Cardiac muscle cell (in vitro differentiated cells and primary cell): ENCODE measurements at regions not wholly inside any gene's neighbourhood (a gene's known extent, or its start where the extent isn't known, plus 50 kb on each side); places are given as distances from the start of the nearest gene placed in this dataset.

Experiments
- DNase-seq, 2 donors: peaks; one replicate each; pipeline versions ENCODE4 v3.0.0 to v3.0.0-alpha.2; 2010 to 2017; ENCODE audit warnings: low read depth in 1 of 2, low spot score in 1 of 2
- H3K27ac ChIP-seq: fragments of 200-600 bp; sonication (generic); 2 replicates; pipeline ENCODE4 v1.5.1; 2016
- H3K27me3 ChIP-seq: fragments of 200-600 bp; sonication (generic); 2 replicates; pipeline ENCODE4 v1.6.0; 2016; ENCODE audit warnings: control low read depth
- H3K36me3 ChIP-seq: fragments of 200-600 bp; sonication (generic); 2 replicates; pipeline ENCODE4 v1.5.1; 2016; ENCODE audit warnings: control low read depth
- H3K4me1 ChIP-seq: fragments of 200-600 bp; sonication (generic); 2 replicates; pipeline ENCODE4 v1.8.1; 2017; ENCODE audit warnings: low read depth, mild to moderate bottlenecking, mixed run types
- H3K4me3 ChIP-seq: fragments of 200-600 bp; sonication (generic); 2 replicates; pipeline ENCODE4 v1.5.1; 2016; ENCODE audit warnings: mild to moderate bottlenecking
- H3K9me3 ChIP-seq: fragments of 200-600 bp; sonication (generic); 2 replicates; pipeline ENCODE4 v1.5.1; 2017; ENCODE audit warnings: low read depth, mild to moderate bottlenecking, control low read depth
- CTCF ChIP-seq: IDR thresholded peaks from 2 replicates; pipeline ENCODE4 v1.5.1; 2012; ENCODE audit warnings: low read depth, mild to moderate bottlenecking, low read length

- H3K36me3 ChIP-seq, result no peaks in the 10 kb centered on the region
- no peak overlapping the region for H3K27ac ChIP-seq
- no peak for TF ChIP-seq CTCF
- H3K4me3 ChIP-seq, result no peak overlapping the region
- no peaks in the 10 kb centered on the region for H3K9me3 ChIP-seq
- DNase-seq, result no peak
- H3K4me1 ChIP-seq, result peaks cover 15% of the 10 kb centered on the region
- H3K27me3 ChIP-seq, result no peaks in the 10 kb centered on the region
Measured at GRCh38 chr5:124259017-124259416, 487.4 kb downstream of the ZNF608 start.

- TF ChIP-seq CTCF, result no peak
- Histone ChIP-seq H3K36me3 (no peaks in the 10 kb centered on the region), H3K27ac (no peak overlapping the region), H3K9me3 (no peaks in the 10 kb centered on the region), H3K27me3 (no peaks in the 10 kb centered on the region), H3K4me1 (peaks cover 14% of the 10 kb centered on the region), H3K4me3 (no peak overlapping the region)
- DNase-seq, result no peak
Measured at GRCh38 chr5:124257048-124257447, 489.4 kb downstream of the ZNF608 start.

GRCh38 chr5:124253203-124253810 is 493.1 kb downstream of the ZNF608 start:
- Histone ChIP-seq H3K36me3 (no peaks in the 10 kb centered on the region), H3K9me3 (no peaks in the 10 kb centered on the region), H3K27ac (no peak overlapping the region), H3K4me3 (no peak overlapping the region), H3K27me3 (no peaks in the 10 kb centered on the region), H3K4me1 (peaks cover 14% of the 10 kb centered on the region)
- peak in 1 of 2 donors; percentile 18 for DNase-seq
- no peak for TF ChIP-seq CTCF

GRCh38 chr5:124252747-124253146 is 493.7 kb downstream of the ZNF608 start:
- DNase-seq, result no peak
- TF ChIP-seq CTCF, result no peak

GRCh38 chr5:124252191-124252638 is 494.2 kb downstream of the ZNF608 start:
- no peak for TF ChIP-seq CTCF
- peaks cover 14% of the 10 kb centered on the region for H3K4me1 ChIP-seq
- no peak overlapping the region for H3K27ac ChIP-seq
- H3K27me3 ChIP-seq, result no peaks in the 10 kb centered on the region
- H3K9me3 ChIP-seq, result no peaks in the 10 kb centered on the region
- H3K4me3 ChIP-seq, result no peak overlapping the region
- DNase-seq, result peak; percentile 30 to 49
- H3K36me3 ChIP-seq, result no peaks in the 10 kb centered on the region

More at GRCh38 chr5:124252747-124253146, 493.7 kb downstream of the ZNF608 start:
- no peak overlapping the region for H3K4me3 ChIP-seq
- H3K36me3 ChIP-seq, result no peaks in the 10 kb centered on the region
- no peaks in the 10 kb centered on the region for H3K9me3 ChIP-seq
- peaks cover 14% of the 10 kb centered on the region for H3K4me1 ChIP-seq
- no peaks in the 10 kb centered on the region for H3K27me3 ChIP-seq
- H3K27ac ChIP-seq, result no peak overlapping the region
